ENCODE measurements at regions not wholly inside any gene's neighbourhood (a gene's known extent, or its start where the extent isn't known, plus 50 kb on each side); places are given as distances from the start of the nearest gene placed in this dataset.

DNA sequence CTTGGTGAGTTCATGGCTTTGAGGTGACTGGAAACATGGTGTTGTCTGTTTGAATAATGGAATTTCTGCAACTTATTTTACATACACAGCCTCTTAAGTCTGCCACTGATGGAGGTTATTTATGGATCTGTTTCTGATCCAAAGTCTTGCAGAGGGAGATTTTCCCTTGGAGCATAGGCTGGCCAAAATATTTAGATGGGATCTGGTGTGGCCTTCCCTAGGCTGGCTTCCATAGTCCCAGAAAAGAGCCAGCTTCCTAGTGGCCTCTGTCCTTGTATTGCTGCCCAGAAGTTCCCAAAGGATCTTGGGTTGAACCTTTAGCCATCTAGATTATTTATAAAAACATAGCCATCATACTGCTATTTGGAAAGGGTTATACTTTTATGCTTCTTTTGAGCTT lies 491.1 kb upstream of the RGS6 start:
- no peak overlapping the region for H3K4me3 Mint-ChIP-seq
- Histone ChIP-seq H2AFZ (ENCODE audit: low read length) (no peak overlapping the region), H3K27ac (ENCODE audit: insufficient read length, low read depth, low read length) (no peak overlapping the region), H3K9ac (ENCODE audit: extremely low read depth, insufficient read length, low read length) (no peak overlapping the region), H3K4me1 (ENCODE audit: insufficient read depth, low read length) (no peaks in the 10 kb centered on the region; the same call in 1 of the 2 replicates), H3T11ph (ENCODE audit: low read length) (no peak overlapping the region), H3K4me2 (ENCODE audit: insufficient read depth, insufficient read length, low read length) (no peak overlapping the region), H3K56ac (ENCODE audit: insufficient read length, low read depth, low read length) (no peak overlapping the region), H3K18ac (ENCODE audit: insufficient read length, low read depth, low read length) (no peak overlapping the region), H3K79me1 (ENCODE audit: insufficient read depth, low read depth, low read length, poor library complexity, severe bottlenecking) (peaks cover 4% of the 10 kb centered on the region), H4K8ac (replicated peaks; ENCODE audit: insufficient read length, low read depth, low read length) (no peak overlapping the region), H3K23ac (ENCODE audit: insufficient read length, low read depth, low read length) (no peak overlapping the region), H2BK5ac (ENCODE audit: insufficient read length, low read length) (no peak overlapping the region), H4K20me1 (ENCODE audit: control insufficient read depth, insufficient read depth, insufficient read length) (no peaks in the 10 kb centered on the region), H3K79me2 (ENCODE audit: insufficient read depth, low read length) (no peaks in the 10 kb centered on the region), H3K4ac (ENCODE audit: low read depth, low read length) (no peak overlapping the region), H3K27me3 (ENCODE audit: insufficient read depth, low read length) (no peaks in the 10 kb centered on the region), H3K23me2 (ENCODE audit: insufficient read length, low read depth, low read length, poor library complexity, severe bottlenecking) (no peaks in the 10 kb centered on the region), H4K91ac (ENCODE audit: insufficient read length, low read depth, low read length) (no peak overlapping the region), H3K9me3 (ENCODE audit: control insufficient read depth, low read depth, low read length) (no peaks in the 10 kb centered on the region), H2BK120ac (ENCODE audit: low read depth, low read length, poor library complexity, severe bottlenecking) (no peak overlapping the region), H3K14ac (ENCODE audit: insufficient read depth, low read length) (no peak overlapping the region), H2BK20ac (ENCODE audit: low read depth, low read length, poor library complexity, severe bottlenecking) (no peak overlapping the region), H2BK12ac (ENCODE audit: insufficient read length, low read depth, low read length) (no peak overlapping the region), H2BK15ac (ENCODE audit: low read depth, low read length) (no peak overlapping the region), H2AK5ac (ENCODE audit: insufficient read length, low read length) (no peak overlapping the region), H4K5ac (ENCODE audit: insufficient read length, low read depth, low read length) (no peak overlapping the region)
- H3K27me3 Mint-ChIP-seq (ENCODE audit: low read depth) = no peaks in the 10 kb centered on the region
- no peak for TF ChIP-seq CTCF (conservative IDR thresholded peaks at IDR 0.05)
- peaks cover 20 to 23% of the 10 kb centered on the region in 2 experiments for H3K4me1 Mint-ChIP-seq
- no peaks in the 10 kb centered on the region for H3K9me3 Mint-ChIP-seq
- no peaks in the 10 kb centered on the region for H3K36me3 Mint-ChIP-seq (ENCODE audit: insufficient read depth in 1 of 3, low read depth in 3 of 3)
- no peak for DNase-seq
- H3K27ac Mint-ChIP-seq = no peak overlapping the region
